ENCODE measurements at regions not wholly inside any gene's neighbourhood (a gene's known extent, or its start where the extent isn't known, plus 50 kb on each side); places are given as distances from the start of the nearest gene placed in this dataset.

- Histone ChIP-seq H2BK12ac (ENCODE audit: low read length) (no peak overlapping the region), H3K4me2 (ENCODE audit: insufficient read depth, low read length, poor library complexity, severe bottlenecking) (no peak overlapping the region), H4K8ac (ENCODE audit: low read depth, low read length) (no peak overlapping the region), H2AFZ (ENCODE audit: low read length) (no peak overlapping the region), H3K27me3 (ENCODE audit: control insufficient read depth in 3 of 3, insufficient read depth in 3 of 3, low read depth in 1 of 3, low read length in 3 of 3) (no peaks in the 10 kb centered on the region), H2BK15ac (ENCODE audit: low read length) (no peak overlapping the region), H3K4me1 (ENCODE audit: control insufficient read depth in 2 of 2, insufficient read depth in 1 of 2, low read depth in 1 of 2, low read length in 2 of 2) (no peaks in the 10 kb centered on the region), H2BK120ac (ENCODE audit: low read depth, low read length) (no peak overlapping the region), H2AK5ac (ENCODE audit: low read depth, low read length) (no peak overlapping the region), H3K23ac (ENCODE audit: low read depth, low read length, poor library complexity) (no peak overlapping the region), H3K27ac (replicated peaks; ENCODE audit: low read length) (no peak overlapping the region), H3K9me3 (replicated peaks in 1 of 2; ENCODE audit: control insufficient read depth in 2 of 2, insufficient read depth in 1 of 2, low read depth in 1 of 2, low read length in 2 of 2) (no peaks in the 10 kb centered on the region), H3K18ac (ENCODE audit: low read length) (no peak overlapping the region), H2BK5ac (ENCODE audit: low read length) (no peak overlapping the region), H3K79me1 (ENCODE audit: low read depth, low read length) (no peaks in the 10 kb centered on the region), H3K36me3 (replicated peaks in 1 of 2; ENCODE audit: control insufficient read depth in 2 of 2, insufficient read depth in 2 of 2, low read length in 2 of 2) (no peaks in the 10 kb centered on the region), H3K9ac (ENCODE audit: low read depth, low read length, poor library complexity) (no peak overlapping the region), H3K4ac (ENCODE audit: low read length) (no peak overlapping the region), H3K14ac (ENCODE audit: low read length) (no peak overlapping the region), H3K4me3 (ENCODE audit: low read length in 2 of 2) (no peak overlapping the region), H4K91ac (ENCODE audit: low read depth, low read length, poor library complexity) (no peak overlapping the region)
- WGBS, 2 donors (ENCODE audit: extremely low coverage in 2 of 2, insufficient read length in 2 of 2, insufficient replicate concordance in 1 of 2) = no CpG with 5 or more reads among the region's 2 CpGs
- no peak for DNase-seq (ENCODE audit: low spot score)
These were observed 773.2 kb downstream of the IPMK start for GRCh38 chr10:57494486-57494885.

- no CpG with 5 or more reads among the region's 1 CpG for WGBS, 2 donors (ENCODE audit: extremely low coverage in 2 of 2, insufficient read length in 2 of 2, insufficient replicate concordance in 1 of 2)
- Histone ChIP-seq H2AK5ac (ENCODE audit: low read depth, low read length) (no peak overlapping the region), H3K4me1 (ENCODE audit: control insufficient read depth in 2 of 2, insufficient read depth in 1 of 2, low read depth in 1 of 2, low read length in 2 of 2) (no peaks in the 10 kb centered on the region), H3K14ac (ENCODE audit: low read length) (no peak overlapping the region), H2BK12ac (ENCODE audit: low read length) (no peak overlapping the region), H3K9ac (ENCODE audit: low read depth, low read length, poor library complexity) (no peak overlapping the region), H3K27ac (replicated peaks; ENCODE audit: low read length) (no peak overlapping the region), H2AFZ (ENCODE audit: low read length) (no peak overlapping the region), H3K79me1 (ENCODE audit: low read depth, low read length) (no peaks in the 10 kb centered on the region), H3K4me3 (ENCODE audit: low read length in 2 of 2) (no peak overlapping the region), H2BK120ac (ENCODE audit: low read depth, low read length) (no peak overlapping the region), H3K23ac (ENCODE audit: low read depth, low read length, poor library complexity) (no peak overlapping the region), H2BK15ac (ENCODE audit: low read length) (no peak overlapping the region), H3K9me3 (replicated peaks in 1 of 2; ENCODE audit: control insufficient read depth in 2 of 2, insufficient read depth in 1 of 2, low read depth in 1 of 2, low read length in 2 of 2) (no peaks in the 10 kb centered on the region), H3K4ac (ENCODE audit: low read length) (no peak overlapping the region), H3K4me2 (ENCODE audit: insufficient read depth, low read length, poor library complexity, severe bottlenecking) (no peak overlapping the region), H2BK5ac (ENCODE audit: low read length) (no peak overlapping the region), H3K36me3 (replicated peaks in 1 of 2; ENCODE audit: control insufficient read depth in 2 of 2, insufficient read depth in 2 of 2, low read length in 2 of 2) (no peaks in the 10 kb centered on the region), H4K91ac (ENCODE audit: low read depth, low read length, poor library complexity) (no peak overlapping the region), H3K27me3 (ENCODE audit: control insufficient read depth in 3 of 3, insufficient read depth in 3 of 3, low read depth in 1 of 3, low read length in 3 of 3) (no peaks in the 10 kb centered on the region), H4K8ac (ENCODE audit: low read depth, low read length) (no peak overlapping the region), H3K18ac (ENCODE audit: low read length) (no peak overlapping the region)
- DNase-seq (ENCODE audit: low spot score) = no peak
These were observed 785.4 kb downstream of the IPMK start for GRCh38 chr10:57482259-57482658.

- Histone ChIP-seq H2BK12ac (ENCODE audit: low read length) (no peak overlapping the region), H3K4me3 (ENCODE audit: low read length in 2 of 2) (no peak overlapping the region), H2AFZ (ENCODE audit: low read length) (no peak overlapping the region), H3K4me2 (ENCODE audit: insufficient read depth, low read length, poor library complexity, severe bottlenecking) (no peak overlapping the region), H2BK15ac (ENCODE audit: low read length) (no peak overlapping the region), H3K79me1 (ENCODE audit: low read depth, low read length) (no peaks in the 10 kb centered on the region), H3K27ac (replicated peaks; ENCODE audit: low read length) (no peak overlapping the region), H3K18ac (ENCODE audit: low read length) (no peak overlapping the region), H2AK5ac (ENCODE audit: low read depth, low read length) (no peak overlapping the region), H3K9me3 (replicated peaks in 1 of 2; ENCODE audit: control insufficient read depth in 2 of 2, insufficient read depth in 1 of 2, low read depth in 1 of 2, low read length in 2 of 2) (no peaks in the 10 kb centered on the region), H3K4ac (ENCODE audit: low read length) (no peak overlapping the region), H3K4me1 (ENCODE audit: control insufficient read depth in 2 of 2, insufficient read depth in 1 of 2, low read depth in 1 of 2, low read length in 2 of 2) (no peaks in the 10 kb centered on the region), H2BK5ac (ENCODE audit: low read length) (no peak overlapping the region), H3K14ac (ENCODE audit: low read length) (no peak overlapping the region), H3K9ac (ENCODE audit: low read depth, low read length, poor library complexity) (no peak overlapping the region), H3K27me3 (ENCODE audit: control insufficient read depth in 3 of 3, insufficient read depth in 3 of 3, low read depth in 1 of 3, low read length in 3 of 3) (no peaks in the 10 kb centered on the region), H3K23ac (ENCODE audit: low read depth, low read length, poor library complexity) (no peak overlapping the region), H4K8ac (ENCODE audit: low read depth, low read length) (no peak overlapping the region), H4K91ac (ENCODE audit: low read depth, low read length, poor library complexity) (no peak overlapping the region), H3K36me3 (replicated peaks in 1 of 2; ENCODE audit: control insufficient read depth in 2 of 2, insufficient read depth in 2 of 2, low read length in 2 of 2) (no peaks in the 10 kb centered on the region), H2BK120ac (ENCODE audit: low read depth, low read length) (no peak overlapping the region)
- no CpG with 5 or more reads among the region's 2 CpGs for WGBS, 2 donors (ENCODE audit: extremely low coverage in 2 of 2, insufficient read length in 2 of 2, insufficient replicate concordance in 1 of 2)
- no peak for DNase-seq (ENCODE audit: low spot score)
These were observed 794.7 kb downstream of the IPMK start for GRCh38 chr10:57472823-57473619.

DNA sequence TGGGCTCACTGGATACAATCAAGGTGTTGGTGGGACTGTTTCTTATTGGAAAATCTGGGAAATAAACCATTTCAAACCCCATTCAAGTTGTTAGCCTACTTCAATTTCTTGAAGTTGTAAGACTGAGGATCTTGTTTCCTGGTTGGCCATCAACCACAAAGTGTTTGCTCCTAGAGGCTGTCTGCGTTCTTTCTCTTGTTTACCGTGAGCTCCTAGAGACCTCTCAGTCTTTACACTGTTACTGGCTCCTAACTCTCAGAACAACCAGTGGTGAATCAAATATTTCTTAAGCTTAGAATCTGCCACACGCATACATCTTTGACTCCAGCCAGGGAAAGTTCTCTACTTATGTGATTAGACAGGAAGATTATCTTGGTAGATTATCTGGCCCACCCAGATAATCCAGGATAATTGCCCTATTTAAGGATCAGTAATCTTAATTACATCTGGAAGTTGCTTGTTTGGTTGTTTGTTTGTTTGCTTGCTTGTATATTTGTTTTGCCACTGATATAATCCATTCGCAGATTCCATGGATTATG is 798.7 kb downstream of the IPMK start:
- Histone ChIP-seq H2AK5ac (ENCODE audit: low read depth, low read length) (no peak overlapping the region), H3K4me3 (ENCODE audit: low read length in 2 of 2) (no peak overlapping the region), H3K27ac (replicated peaks; ENCODE audit: low read length) (no peak overlapping the region), H2BK15ac (ENCODE audit: low read length) (no peak overlapping the region), H3K36me3 (replicated peaks in 1 of 2; ENCODE audit: control insufficient read depth in 2 of 2, insufficient read depth in 2 of 2, low read length in 2 of 2) (no peaks in the 10 kb centered on the region), H3K4me1 (ENCODE audit: control insufficient read depth in 2 of 2, insufficient read depth in 1 of 2, low read depth in 1 of 2, low read length in 2 of 2) (no peaks in the 10 kb centered on the region), H3K4me2 (ENCODE audit: insufficient read depth, low read length, poor library complexity, severe bottlenecking) (no peak overlapping the region), H3K18ac (ENCODE audit: low read length) (no peak overlapping the region), H3K23ac (ENCODE audit: low read depth, low read length, poor library complexity) (no peak overlapping the region), H2BK5ac (ENCODE audit: low read length) (no peak overlapping the region), H2BK12ac (ENCODE audit: low read length) (no peak overlapping the region), H3K27me3 (ENCODE audit: control insufficient read depth in 3 of 3, insufficient read depth in 3 of 3, low read depth in 1 of 3, low read length in 3 of 3) (no peaks in the 10 kb centered on the region), H3K79me1 (ENCODE audit: low read depth, low read length) (no peaks in the 10 kb centered on the region), H3K14ac (ENCODE audit: low read length) (no peak overlapping the region), H2AFZ (ENCODE audit: low read length) (no peak overlapping the region), H3K9me3 (replicated peaks in 1 of 2; ENCODE audit: control insufficient read depth in 2 of 2, insufficient read depth in 1 of 2, low read depth in 1 of 2, low read length in 2 of 2) (no peaks in the 10 kb centered on the region), H4K91ac (ENCODE audit: low read depth, low read length, poor library complexity) (no peak overlapping the region), H3K4ac (ENCODE audit: low read length) (no peak overlapping the region), H4K8ac (ENCODE audit: low read depth, low read length) (no peak overlapping the region), H2BK120ac (ENCODE audit: low read depth, low read length) (no peak overlapping the region), H3K9ac (ENCODE audit: low read depth, low read length, poor library complexity) (no peak overlapping the region)
- no CpG with 5 or more reads among the region's 4 CpGs for WGBS, 2 donors (ENCODE audit: extremely low coverage in 2 of 2, insufficient read length in 2 of 2, insufficient replicate concordance in 1 of 2)
- DNase-seq (ENCODE audit: low spot score) = no peak
